IMR-90 (cell line): ENCODE measurements at regions not wholly inside any gene's neighbourhood (a gene's known extent, or its start where the extent isn't known, plus 50 kb on each side); places are given as distances from the start of the nearest gene placed in this dataset.

Experiments
- ATAC-seq: fragments of 200-7000 bp; cut with Tn5 transposase; 2 replicates; pipeline ENCODE4 v1.9.1; 2020; ENCODE audit warnings: low read depth, mild to moderate bottlenecking, moderate library complexity
- BruUV-seq: library from RNA; stranded (reverse); fragments of 400-500 nt; replicated peaks from 2 replicates; lab custom pipeline; 2021; lab: Mats Ljungman, UMichigan
- CTCF ChIA-PET: fragments of 300-600 bp; formaldehyde crosslinking; extraction: SDS; loops from one replicate; lab custom pipeline; 2021; ENCODE audit warnings: antibody characterized with exemption; lab: Yijun Ruan, JAX
- POLR2A ChIA-PET: fragments of 300-600 bp; sonication (Branson Sonifier 250); formaldehyde crosslinking; loops from one replicate; lab custom pipeline; 2022; ENCODE audit warnings: antibody characterized with exemption; ENCODE audit not compliant: unreplicated experiment; lab: Charles Lee
- DNase-seq: peaks from one replicate; pipeline ENCODE4 v3.0.0; 2013
- H2AFZ ChIP-seq: replicated peaks from 2 replicates; pipeline ENCODE3; 2013; ENCODE audit warnings: low read length, mild to moderate bottlenecking; ENCODE audit not compliant: poor library complexity
- H2AK5ac ChIP-seq: 2 replicates; pipeline ENCODE4 v1.6.1; 2013; ENCODE audit warnings: low read depth, low read length, inconsistent platforms
- H2AK9ac ChIP-seq: replicated peaks from 2 replicates; pipeline ENCODE3; 2013; ENCODE audit warnings: mild to moderate bottlenecking, low read depth, low read length, moderate library complexity; ENCODE audit not compliant: poor library complexity
- H2BK120ac ChIP-seq: 2 replicates; pipeline ENCODE4 v1.6.1; 2013; ENCODE audit warnings: low read depth, low read length, inconsistent platforms
- H2BK15ac ChIP-seq: 3 replicates; pipeline ENCODE4 v1.6.1; 2013; ENCODE audit warnings: low read depth, low read length, inconsistent platforms
- H2BK20ac ChIP-seq: 2 replicates; pipeline ENCODE4 v1.6.1; 2013; ENCODE audit warnings: low read depth, mild to moderate bottlenecking, inconsistent platforms, low read length, moderate library complexity
- H2BK5ac ChIP-seq: 2 replicates; pipeline ENCODE4 v1.6.1; 2013; ENCODE audit warnings: mild to moderate bottlenecking, low read depth, low read length, inconsistent platforms; ENCODE audit not compliant: poor library complexity, severe bottlenecking
- H3K14ac ChIP-seq: replicated peaks from 2 replicates; pipeline ENCODE4 v1.6.1; 2013; ENCODE audit warnings: low read depth, low read length, inconsistent platforms
- H3K18ac ChIP-seq: 2 replicates; pipeline ENCODE4 v1.6.1; 2013; ENCODE audit warnings: low read depth, low read length, control low read depth
- H3K23ac ChIP-seq: 2 replicates; pipeline ENCODE4 v1.6.1; 2013; ENCODE audit warnings: low read depth, low read length, inconsistent platforms
- H3K27ac ChIP-seq: 2 replicates; pipeline ENCODE4 v1.5.1; 2013; ENCODE audit warnings: mild to moderate bottlenecking, control low read depth, low read length; ENCODE audit not compliant: insufficient read depth
- H3K27me3 ChIP-seq: 2 replicates; pipeline ENCODE4 v1.6.1; 2013; ENCODE audit warnings: low read length; ENCODE audit not compliant: control insufficient read depth, insufficient read depth
- H3K36me3 ChIP-seq: 2 replicates; pipeline ENCODE4 v1.6.1; 2013; ENCODE audit warnings: low read length, mixed read lengths; ENCODE audit not compliant: control insufficient read depth, insufficient read depth
- H3K4ac ChIP-seq: 2 replicates; pipeline ENCODE4 v1.6.1; 2013; ENCODE audit warnings: low read depth, low read length, inconsistent platforms
- H3K4me1 ChIP-seq: 2 replicates; pipeline ENCODE4 v1.6.1; 2013; ENCODE audit warnings: low read length, mixed read lengths; ENCODE audit not compliant: control insufficient read depth, insufficient read depth
- H3K4me2 ChIP-seq: 2 replicates; pipeline ENCODE4 v1.6.1; 2013; ENCODE audit warnings: low read depth, mild to moderate bottlenecking, control low read depth, low read length, moderate library complexity
- H3K4me3 ChIP-seq: 2 replicates; pipeline ENCODE4 v1.5.1; 2013; ENCODE audit warnings: low read depth, mild to moderate bottlenecking, control low read depth, low read length, moderate library complexity; ENCODE audit not compliant: insufficient read depth
- H3K56ac ChIP-seq: 2 replicates; pipeline ENCODE4 v1.6.1; 2013; ENCODE audit warnings: low read length, inconsistent platforms; ENCODE audit not compliant: insufficient read depth; ENCODE audit errors: extremely low read depth
- H3K79me1 ChIP-seq, 2 experiments: 2 replicates each; pipeline ENCODE4 v1.6.1; 2013; ENCODE audit warnings: low read length in 2 of 2, inconsistent platforms in 1 of 2, low read depth in 1 of 2
- H3K9ac ChIP-seq: 2 replicates; pipeline ENCODE4 v1.6.1; 2013; ENCODE audit warnings: low read depth, low read length, control low read depth
- H3K9me1 ChIP-seq: 2 replicates; pipeline ENCODE4 v1.6.1; 2013; ENCODE audit warnings: low read length, inconsistent platforms; ENCODE audit not compliant: insufficient read depth
- H3K9me3 ChIP-seq: 2 replicates; pipeline ENCODE4 v1.6.1; 2013; ENCODE audit warnings: low read length; ENCODE audit not compliant: control insufficient read depth, insufficient read depth
- H4K20me1 ChIP-seq: 2 replicates; pipeline ENCODE4 v1.6.1; 2013; ENCODE audit warnings: low read length, inconsistent platforms; ENCODE audit not compliant: insufficient read depth
- H4K5ac ChIP-seq: 2 replicates; pipeline ENCODE4 v1.6.1; 2013; ENCODE audit warnings: mild to moderate bottlenecking, low read depth, low read length, control low read depth
- H4K8ac ChIP-seq, 2 experiments: 2 replicates each; pipeline ENCODE4 v1.6.1; 2013; ENCODE audit warnings: low read depth in 2 of 2, low read length in 2 of 2, control low read depth in 1 of 2, inconsistent platforms in 1 of 2
- H4K91ac ChIP-seq: 2 replicates; pipeline ENCODE4 v1.6.1; 2013; ENCODE audit warnings: low read depth, low read length, inconsistent platforms; ENCODE audit not compliant: insufficient read depth
- BHLHE40 ChIP-seq: fragments of 150-350 bp; IDR thresholded peaks from 2 replicates; pipeline ENCODE4 v1.6.1; 2016; ENCODE audit warnings: mild to moderate bottlenecking, low read depth, low read length
- CEBPB ChIP-seq: IDR thresholded peaks from 2 replicates; pipeline ENCODE4 v1.6.1; 2012; ENCODE audit warnings: low read depth, low read length, improper control_type of control experiment
- CHD1 ChIP-seq: IDR thresholded peaks from 2 replicates; pipeline ENCODE4 v1.6.1; 2012; ENCODE audit warnings: low read depth, low read length, improper control_type of control experiment
- CTCF ChIP-seq: conservative IDR thresholded peaks from 2 replicates; pipeline ENCODE4 v1.5.1; 2012; ENCODE audit warnings: mild to moderate bottlenecking, low read depth, low read length, improper control_type of control experiment
- ELK1 ChIP-seq: fragments of 150-350 bp; IDR thresholded peaks from 2 replicates; pipeline ENCODE4 v1.6.1; 2016; ENCODE audit warnings: low read depth, mild to moderate bottlenecking, low read length, moderate library complexity, borderline replicate concordance
- FOS ChIP-seq: fragments of 150-350 bp; IDR thresholded peaks from 2 replicates; pipeline ENCODE4 v1.6.1; 2016; ENCODE audit warnings: low read depth, low read length
- MAFK ChIP-seq: IDR thresholded peaks from 2 replicates; pipeline ENCODE4 v1.6.1; 2012; ENCODE audit warnings: low read depth, low read length, improper control_type of control experiment
- MAZ ChIP-seq: IDR thresholded peaks from 2 replicates; pipeline ENCODE4 v1.6.1; 2012; ENCODE audit warnings: low read depth, mild to moderate bottlenecking, low read length, improper control_type of control experiment, moderate library complexity, borderline replicate concordance
- MXI1 ChIP-seq: IDR thresholded peaks from 2 replicates; pipeline ENCODE4 v1.6.1; 2012; ENCODE audit warnings: low read depth, mild to moderate bottlenecking, low read length, moderate library complexity, borderline replicate concordance
- NFE2L2 ChIP-seq: fragments of 150-350 bp; IDR thresholded peaks from 2 replicates; pipeline ENCODE4 v1.6.1; 2016; ENCODE audit warnings: low read depth, mild to moderate bottlenecking, low read length
- POLR2A ChIP-seq: IDR thresholded peaks from 2 replicates; pipeline ENCODE4 v1.6.1; 2012; ENCODE audit warnings: mild to moderate bottlenecking, low read depth, low read length
- RAD21 ChIP-seq: IDR thresholded peaks from 2 replicates; pipeline ENCODE4 v1.6.1; 2012; ENCODE audit warnings: low read length, improper control_type of control experiment
- RCOR1 ChIP-seq: IDR thresholded peaks from 2 replicates; pipeline ENCODE4 v1.6.1; 2012; ENCODE audit warnings: mild to moderate bottlenecking, low read length, improper control_type of control experiment; ENCODE audit not compliant: insufficient replicate concordance
- RFX5 ChIP-seq: IDR thresholded peaks from 2 replicates; pipeline ENCODE4 v1.8.0; 2012; ENCODE audit warnings: low read depth, mild to moderate bottlenecking, low read length, moderate library complexity
- SMC3 ChIP-seq: fragments of 150-350 bp; IDR thresholded peaks from 2 replicates; pipeline ENCODE4 v1.6.1; 2016; ENCODE audit warnings: low read depth, mild to moderate bottlenecking, antibody characterized with exemption, low read length, moderate library complexity
- WGBS, 2 experiments: methylation state at CpG; one replicate each; pipeline versions ENCODE4 v1.1.5 to v1.1.7; 2013; ENCODE audit warnings: missing lambda C conversion rate in 2 of 2; ENCODE audit not compliant: insufficient read length in 1 of 2; ENCODE audit errors: extremely low coverage in 2 of 2; 5-methylcytosine and 5-hydroxymethylcytosine counted together
- dilution Hi-C: fragments of 300-500 bp; cut with HindIII; formaldehyde crosslinking; loops from one replicate; pipeline ENCODE4 v1.14.3; 2018; ENCODE audit warnings: low sequenced_read_pairs; ENCODE audit not compliant: unreplicated experiment
- in situ Hi-C: fragments of 300-500 bp; cut with MboI; formaldehyde crosslinking; loops from 3 replicates; pipeline ENCODE4 v1.14.3; 2019; ENCODE audit warnings: low sequenced_read_pairs, inconsistent platforms, mixed read lengths
- intact Hi-C: fragments of 100-400 bp; cut with micrococcal nuclease; formaldehyde crosslinking; loops from 2 replicates; pipeline ENCODE4 v1.10.0; 2022
- TF ChIP-seq, protein P1 (sequence below): fragments of 150-350 bp; IDR thresholded peaks from 2 replicates; pipeline ENCODE4 v1.6.1; 2017; ENCODE audit warnings: mild to moderate bottlenecking, antibody characterized with exemption, low read length, low read depth

- intact Hi-C loops: no loop called here
- WGBS, 2 experiments: no CpG with 5 or more reads among the region's 6 CpGs
- no peak overlapping the region for H4K5ac ChIP-seq
- no peak overlapping the region for H2AK9ac ChIP-seq
- no peak overlapping the region for H3K9ac ChIP-seq
- H3K14ac ChIP-seq: no peak overlapping the region
- no peak overlapping the region for H2AK5ac ChIP-seq
- ATAC-seq (no peak), DNase-seq (no peak)
- H3K4me1 ChIP-seq: peaks cover 3% of the 10 kb centered on the region; the same call in 1 of the 2 replicates
- peaks cover 10% of the 10 kb centered on the region for H3K27me3 ChIP-seq
- no peak overlapping the region for H3K4me3 ChIP-seq
- H3K23ac ChIP-seq: no peak overlapping the region
- no peak overlapping the region for H2BK120ac ChIP-seq
- H3K56ac ChIP-seq: no peak overlapping the region
- ChIA-PET CTCF (no interaction called here), POLR2A (no interaction called here)
- no TSS peak for BruUV-seq
- no peak overlapping the region for H4K91ac ChIP-seq
- no peak overlapping the region for H2AFZ ChIP-seq
- no peak overlapping the region for H2BK20ac ChIP-seq
- dilution Hi-C loops: no loop called here
- H4K8ac ChIP-seq: no peak overlapping the region
- no peak overlapping the region for H3K4ac ChIP-seq
- H2BK5ac ChIP-seq: no peak overlapping the region
- H3K4me2 ChIP-seq: no peak overlapping the region
- H3K18ac ChIP-seq: no peak overlapping the region; the same call in 1 of the 2 replicates
- no peaks in the 10 kb centered on the region for H3K36me3 ChIP-seq
- H3K9me1 ChIP-seq: no peaks in the 10 kb centered on the region
- TF ChIP-seq CHD1 (no peak), SMC3 (no peak), MAZ (no peak), CEBPB (no peak), POLR2A (no peak), RAD21 (no peak), RFX5 (no peak), BHLHE40 (no peak), MAFK (no peak), NFE2L2 (no peak), CTCF (no peak), RCOR1 (no peak), MXI1 (no peak), FOS (no peak), ELK1 (no peak)
- TF ChIP-seq, protein P1, sequence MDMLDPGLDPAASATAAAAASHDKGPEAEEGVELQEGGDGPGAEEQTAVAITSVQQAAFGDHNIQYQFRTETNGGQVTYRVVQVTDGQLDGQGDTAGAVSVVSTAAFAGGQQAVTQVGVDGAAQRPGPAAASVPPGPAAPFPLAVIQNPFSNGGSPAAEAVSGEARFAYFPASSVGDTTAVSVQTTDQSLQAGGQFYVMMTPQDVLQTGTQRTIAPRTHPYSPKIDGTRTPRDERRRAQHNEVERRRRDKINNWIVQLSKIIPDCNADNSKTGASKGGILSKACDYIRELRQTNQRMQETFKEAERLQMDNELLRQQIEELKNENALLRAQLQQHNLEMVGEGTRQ: no peak
- no peak overlapping the region for H2BK15ac ChIP-seq
- no peak overlapping the region for H3K27ac ChIP-seq
- in situ Hi-C loops: no loop called here
- no peaks in the 10 kb centered on the region for H3K79me1 ChIP-seq
- peaks cover 6% of the 10 kb centered on the region for H3K9me3 ChIP-seq
- no peaks in the 10 kb centered on the region for H4K20me1 ChIP-seq
Measured at GRCh38 chr11:45062974-45063635, 83.3 kb upstream of the PRDM11 start.
